ENCODE measurements at regions not wholly inside any gene's neighbourhood (a gene's known extent, or its start where the extent isn't known, plus 50 kb on each side); places are given as distances from the start of the nearest gene placed in this dataset.

DNA sequence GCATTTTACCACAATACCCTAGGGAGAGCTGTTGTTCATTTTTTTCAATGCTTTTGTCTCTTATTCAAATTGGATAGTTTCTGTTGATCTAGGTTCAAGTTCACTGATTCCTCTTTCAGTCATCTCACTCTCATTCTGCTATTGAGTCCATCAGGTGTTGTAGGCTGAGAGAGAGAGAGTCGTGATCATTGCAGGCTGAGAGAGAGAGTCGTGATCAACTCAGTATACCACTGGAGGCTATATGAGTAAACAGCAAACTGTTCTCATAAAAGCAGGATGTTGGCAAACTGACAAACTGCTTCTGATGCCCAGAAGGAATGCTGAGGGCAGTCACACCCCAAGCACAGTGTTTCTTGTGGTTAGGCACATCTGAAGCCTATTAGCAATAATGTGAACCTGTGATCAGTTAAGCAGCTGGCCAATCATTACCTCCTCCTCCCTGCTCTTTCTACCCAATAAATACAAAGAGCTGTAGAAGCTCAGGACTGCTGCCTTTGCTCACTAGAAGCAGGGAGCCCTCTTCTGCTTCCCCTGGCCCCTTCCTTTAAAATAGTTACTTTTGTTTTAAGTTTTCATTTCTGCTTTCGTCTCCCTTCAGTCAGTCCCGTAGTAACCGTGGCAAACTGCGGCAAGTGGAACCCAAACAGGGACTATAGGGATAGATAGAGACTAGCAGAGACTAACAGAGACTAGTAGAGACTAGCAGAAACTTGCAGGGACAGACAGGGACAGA lies 476.1 kb upstream of the ACO1 start:
- TF ChIP-seq, protein P1, sequence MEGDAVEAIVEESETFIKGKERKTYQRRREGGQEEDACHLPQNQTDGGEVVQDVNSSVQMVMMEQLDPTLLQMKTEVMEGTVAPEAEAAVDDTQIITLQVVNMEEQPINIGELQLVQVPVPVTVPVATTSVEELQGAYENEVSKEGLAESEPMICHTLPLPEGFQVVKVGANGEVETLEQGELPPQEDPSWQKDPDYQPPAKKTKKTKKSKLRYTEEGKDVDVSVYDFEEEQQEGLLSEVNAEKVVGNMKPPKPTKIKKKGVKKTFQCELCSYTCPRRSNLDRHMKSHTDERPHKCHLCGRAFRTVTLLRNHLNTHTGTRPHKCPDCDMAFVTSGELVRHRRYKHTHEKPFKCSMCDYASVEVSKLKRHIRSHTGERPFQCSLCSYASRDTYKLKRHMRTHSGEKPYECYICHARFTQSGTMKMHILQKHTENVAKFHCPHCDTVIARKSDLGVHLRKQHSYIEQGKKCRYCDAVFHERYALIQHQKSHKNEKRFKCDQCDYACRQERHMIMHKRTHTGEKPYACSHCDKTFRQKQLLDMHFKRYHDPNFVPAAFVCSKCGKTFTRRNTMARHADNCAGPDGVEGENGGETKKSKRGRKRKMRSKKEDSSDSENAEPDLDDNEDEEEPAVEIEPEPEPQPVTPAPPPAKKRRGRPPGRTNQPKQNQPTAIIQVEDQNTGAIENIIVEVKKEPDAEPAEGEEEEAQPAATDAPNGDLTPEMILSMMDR (IDR thresholded peaks at IDR 0.05): no peak
- no peak for TF ChIP-seq POLR2A (IDR thresholded peaks at IDR 0.05)

Data from thyroid gland (tissue), 4 donors.